ENCODE measurements at regions not wholly inside any gene's neighbourhood (a gene's known extent, or its start where the extent isn't known, plus 50 kb on each side); places are given as distances from the start of the nearest gene placed in this dataset.

- TF ChIP-seq CTCF (IDR thresholded peaks at IDR 0.05) (no peak), POLR2A (IDR thresholded peaks at IDR 0.05) (no peak)
Observed at GRCh38 chr2:6667326-6667725, 198.4 kb downstream of the CMPK2 start.

Measured in right lobe of liver (tissue), 4 donors.